ENCODE measurements at regions not wholly inside any gene's neighbourhood (a gene's known extent, or its start where the extent isn't known, plus 50 kb on each side); places are given as distances from the start of the nearest gene placed in this dataset.

- H3K9me3 ChIP-seq (replicated peaks in 1 of 2; ENCODE audit: control insufficient read depth in 1 of 2, insufficient read depth in 1 of 2, low read length in 2 of 2) = peaks cover 0 to 5% of the 10 kb centered on the region in 2 donors
- Mint-ChIP-seq H3K27ac (no peak overlapping the region), H3K36me3 (no peaks in the 10 kb centered on the region), H3K27me3 (ENCODE audit: low read depth in 3 of 3) (peaks cover 0 to 3% (median 0%) of the 10 kb centered on the region in 3 donors), H3K9me3 (peaks cover 0 to 8% (median 3%) of the 10 kb centered on the region in 7 donors), H3K4me1 (no peaks in the 10 kb centered on the region), H3K4me3 (no peak overlapping the region)
- no peak overlapping the region for H3K9ac ChIP-seq (ENCODE audit: insufficient read depth, low read length, poor library complexity, severe bottlenecking)
- no peaks in the 10 kb centered on the region for H3K36me3 ChIP-seq (replicated peaks in 1 of 2; ENCODE audit: control insufficient read depth in 1 of 2, insufficient read depth in 2 of 2, low read length in 2 of 2)
- no peak overlapping the region for H3K4me3 ChIP-seq (replicated peaks in 1 of 3; ENCODE audit: low read depth in 2 of 3, low read length in 3 of 3)
- H3K27ac ChIP-seq (ENCODE audit: low read depth in 1 of 2, low read length in 2 of 2) = no peak overlapping the region
- intact Hi-C loops (cut with micrococcal nuclease) = no loop called here
- TF ChIP-seq, protein P1, sequence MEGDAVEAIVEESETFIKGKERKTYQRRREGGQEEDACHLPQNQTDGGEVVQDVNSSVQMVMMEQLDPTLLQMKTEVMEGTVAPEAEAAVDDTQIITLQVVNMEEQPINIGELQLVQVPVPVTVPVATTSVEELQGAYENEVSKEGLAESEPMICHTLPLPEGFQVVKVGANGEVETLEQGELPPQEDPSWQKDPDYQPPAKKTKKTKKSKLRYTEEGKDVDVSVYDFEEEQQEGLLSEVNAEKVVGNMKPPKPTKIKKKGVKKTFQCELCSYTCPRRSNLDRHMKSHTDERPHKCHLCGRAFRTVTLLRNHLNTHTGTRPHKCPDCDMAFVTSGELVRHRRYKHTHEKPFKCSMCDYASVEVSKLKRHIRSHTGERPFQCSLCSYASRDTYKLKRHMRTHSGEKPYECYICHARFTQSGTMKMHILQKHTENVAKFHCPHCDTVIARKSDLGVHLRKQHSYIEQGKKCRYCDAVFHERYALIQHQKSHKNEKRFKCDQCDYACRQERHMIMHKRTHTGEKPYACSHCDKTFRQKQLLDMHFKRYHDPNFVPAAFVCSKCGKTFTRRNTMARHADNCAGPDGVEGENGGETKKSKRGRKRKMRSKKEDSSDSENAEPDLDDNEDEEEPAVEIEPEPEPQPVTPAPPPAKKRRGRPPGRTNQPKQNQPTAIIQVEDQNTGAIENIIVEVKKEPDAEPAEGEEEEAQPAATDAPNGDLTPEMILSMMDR (IDR thresholded peaks at IDR 0.05) = no peak
- H4K20me1 ChIP-seq (ENCODE audit: insufficient read depth, low read length) = no peaks in the 10 kb centered on the region
- no peaks in the 10 kb centered on the region for H3K4me1 ChIP-seq (ENCODE audit: control insufficient read depth in 1 of 2, insufficient read depth in 2 of 2, low read length in 2 of 2)
- H3K27me3 ChIP-seq (ENCODE audit: control insufficient read depth in 2 of 2, insufficient read depth in 2 of 2, low read length in 2 of 2) = no peaks in the 10 kb centered on the region
- DNase-seq = no peak
- H3K79me2 ChIP-seq (ENCODE audit: insufficient read depth, low read length) = no peaks in the 10 kb centered on the region
- WGBS (ENCODE audit: insufficient coverage) = no CpG with 5 or more reads among the region's 2 CpGs
- H3K4me2 ChIP-seq (replicated peaks; ENCODE audit: extremely low read depth, low read length, poor library complexity, severe bottlenecking) = no peak overlapping the region
- H2AFZ ChIP-seq (ENCODE audit: insufficient read depth, low read depth, low read length, poor library complexity, severe bottlenecking) = no peak overlapping the region
Observed at GRCh38 chr10:85187047-85187446, 858.7 kb downstream of the CCSER2 start.

DNA sequence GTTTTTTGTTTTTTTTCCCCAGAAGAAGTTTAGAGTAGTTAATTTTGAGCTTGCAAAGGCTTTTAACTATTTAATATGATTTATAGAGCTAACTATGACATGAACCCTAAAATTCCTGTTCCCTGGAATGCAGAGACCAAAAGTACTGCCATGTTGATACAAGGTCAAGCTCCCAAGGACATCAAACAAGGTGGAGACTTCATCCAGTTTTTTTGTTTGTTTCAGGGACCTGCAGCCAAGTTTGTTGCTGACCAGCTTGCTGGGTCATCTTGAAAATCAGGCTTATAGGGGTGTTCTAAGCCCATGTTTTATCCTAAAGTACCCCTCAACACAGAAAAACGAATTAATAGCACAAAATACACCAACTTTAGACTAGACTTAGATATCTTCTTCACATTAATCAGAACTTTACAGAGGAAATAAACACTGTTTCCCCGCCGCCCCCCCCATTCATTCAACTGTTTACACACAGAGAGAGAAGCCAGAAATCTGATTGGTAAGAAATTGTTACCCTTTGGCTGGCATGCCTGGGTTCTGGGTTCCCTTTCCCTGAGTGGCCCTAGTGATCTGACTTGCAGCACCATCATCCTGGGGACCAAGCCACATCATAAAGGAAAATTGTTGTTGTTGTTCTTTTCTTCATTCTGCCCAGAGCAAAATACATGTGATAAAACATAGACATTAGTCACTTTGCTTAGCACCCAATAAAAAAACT is 860.5 kb downstream of the CCSER2 start:
- 38% methylated on average over 1 of the region's 3 CpGs for WGBS (ENCODE audit: insufficient coverage)
- no peak overlapping the region for H3K27ac ChIP-seq (ENCODE audit: low read depth in 1 of 2, low read length in 2 of 2)
- TF ChIP-seq, protein P1 (IDR thresholded peaks at IDR 0.05) = no peak
- no peak overlapping the region for H3K9ac ChIP-seq (ENCODE audit: insufficient read depth, low read length, poor library complexity, severe bottlenecking)
- no peaks in the 10 kb centered on the region for H3K79me2 ChIP-seq (ENCODE audit: insufficient read depth, low read length)
- H3K36me3 ChIP-seq (replicated peaks in 1 of 2; ENCODE audit: control insufficient read depth in 1 of 2, insufficient read depth in 2 of 2, low read length in 2 of 2) = no peaks in the 10 kb centered on the region
- H3K4me3 ChIP-seq (replicated peaks in 1 of 3; ENCODE audit: low read depth in 2 of 3, low read length in 3 of 3) = no peak overlapping the region
- Mint-ChIP-seq H3K27ac (no peak overlapping the region), H3K36me3 (no peaks in the 10 kb centered on the region), H3K9me3 (peaks cover 0 to 9% (median 2%) of the 10 kb centered on the region in 7 donors), H3K4me1 (no peaks in the 10 kb centered on the region), H3K4me3 (no peak overlapping the region), H3K27me3 (ENCODE audit: low read depth in 3 of 3) (peaks cover 0 to 3% (median 0%) of the 10 kb centered on the region in 3 donors)
- no peak overlapping the region for H2AFZ ChIP-seq (ENCODE audit: insufficient read depth, low read depth, low read length, poor library complexity, severe bottlenecking)
- no peak overlapping the region for H3K4me2 ChIP-seq (replicated peaks; ENCODE audit: extremely low read depth, low read length, poor library complexity, severe bottlenecking)
- no peaks in the 10 kb centered on the region for H4K20me1 ChIP-seq (ENCODE audit: insufficient read depth, low read length)
- DNase-seq = no peak
- no peaks in the 10 kb centered on the region for H3K27me3 ChIP-seq (ENCODE audit: control insufficient read depth in 2 of 2, insufficient read depth in 2 of 2, low read length in 2 of 2)
- H3K9me3 ChIP-seq (replicated peaks in 1 of 2; ENCODE audit: control insufficient read depth in 1 of 2, insufficient read depth in 1 of 2, low read length in 2 of 2) = peaks cover 0 to under 1% of the 10 kb centered on the region in 2 donors
- H3K4me1 ChIP-seq (ENCODE audit: control insufficient read depth in 1 of 2, insufficient read depth in 2 of 2, low read length in 2 of 2) = no peaks in the 10 kb centered on the region
- intact Hi-C loops (cut with micrococcal nuclease) = no loop called here
